ENCODE measurements at regions not wholly inside any gene's neighbourhood (a gene's known extent, or its start where the extent isn't known, plus 50 kb on each side); places are given as distances from the start of the nearest gene placed in this dataset.

GRCh38 chr4:132097041-132097440 lies 1052.1 kb upstream of the PCDH10 start:
- no peak for TF ChIP-seq CTCF (IDR thresholded peaks at IDR 0.05)
- TF ChIP-seq POLR2A (IDR thresholded peaks at IDR 0.05): no peak
- TF ChIP-seq POLR2AphosphoS5 (IDR thresholded peaks at IDR 0.05; ENCODE audit: insufficient read depth in 1 of 2, low read depth in 1 of 2): no peak
